ENCODE measurements at regions not wholly inside any gene's neighbourhood (a gene's known extent, or its start where the extent isn't known, plus 50 kb on each side); places are given as distances from the start of the nearest gene placed in this dataset.
"Not testable (repeated sequence)": the region's sequence is repeated elsewhere in the genome, so short reads cannot be mapped to it uniquely, and the experiment has no call there.

- ATAC-seq (ENCODE audit: insufficient read depth, low FRiP score), result no peak
- Histone ChIP-seq H3K27ac (ENCODE audit: low read depth in 1 of 2, low read length in 1 of 2) (no peak overlapping the region), H3K4me1 (ENCODE audit: control insufficient read depth in 5 of 5, insufficient read depth in 5 of 5, low read length in 5 of 5) (peaks cover 0 to 21% (median 6%) of the 10 kb centered on the region in 5 donors), H3K9me3 (ENCODE audit: control insufficient read depth in 4 of 4, insufficient read depth in 3 of 4, low read length in 3 of 4) (peaks cover 0 to 5% (median 0%) of the 10 kb centered on the region in 4 donors), H3K4me3 (no peak overlapping the region), H3K27me3 (ENCODE audit: control insufficient read depth in 3 of 3, insufficient read depth in 3 of 3, low read length in 2 of 3) (peaks cover 9 to 82% (median 52%) of the 10 kb centered on the region in 3 donors), H3K36me3 (ENCODE audit: control insufficient read depth in 4 of 4, insufficient read depth in 4 of 4, low read length in 4 of 4) (no peaks in the 10 kb centered on the region), H3K9ac (ENCODE audit: insufficient read depth in 1 of 2, low read length in 2 of 2) (no peak overlapping the region)
- DNase-seq, result no peak
- TF ChIP-seq, protein P1, sequence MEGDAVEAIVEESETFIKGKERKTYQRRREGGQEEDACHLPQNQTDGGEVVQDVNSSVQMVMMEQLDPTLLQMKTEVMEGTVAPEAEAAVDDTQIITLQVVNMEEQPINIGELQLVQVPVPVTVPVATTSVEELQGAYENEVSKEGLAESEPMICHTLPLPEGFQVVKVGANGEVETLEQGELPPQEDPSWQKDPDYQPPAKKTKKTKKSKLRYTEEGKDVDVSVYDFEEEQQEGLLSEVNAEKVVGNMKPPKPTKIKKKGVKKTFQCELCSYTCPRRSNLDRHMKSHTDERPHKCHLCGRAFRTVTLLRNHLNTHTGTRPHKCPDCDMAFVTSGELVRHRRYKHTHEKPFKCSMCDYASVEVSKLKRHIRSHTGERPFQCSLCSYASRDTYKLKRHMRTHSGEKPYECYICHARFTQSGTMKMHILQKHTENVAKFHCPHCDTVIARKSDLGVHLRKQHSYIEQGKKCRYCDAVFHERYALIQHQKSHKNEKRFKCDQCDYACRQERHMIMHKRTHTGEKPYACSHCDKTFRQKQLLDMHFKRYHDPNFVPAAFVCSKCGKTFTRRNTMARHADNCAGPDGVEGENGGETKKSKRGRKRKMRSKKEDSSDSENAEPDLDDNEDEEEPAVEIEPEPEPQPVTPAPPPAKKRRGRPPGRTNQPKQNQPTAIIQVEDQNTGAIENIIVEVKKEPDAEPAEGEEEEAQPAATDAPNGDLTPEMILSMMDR (IDR thresholded peaks at IDR 0.05; ENCODE audit: control extremely low read depth, extremely low read depth), result no peak
- WGBS, 2 donors, result 80 to 89% methylated on average over 8 of the region's 8 CpGs
Measured at GRCh38 chr7:155384751-155385150, 73.2 kb upstream of the EN2 start.

DNA sequence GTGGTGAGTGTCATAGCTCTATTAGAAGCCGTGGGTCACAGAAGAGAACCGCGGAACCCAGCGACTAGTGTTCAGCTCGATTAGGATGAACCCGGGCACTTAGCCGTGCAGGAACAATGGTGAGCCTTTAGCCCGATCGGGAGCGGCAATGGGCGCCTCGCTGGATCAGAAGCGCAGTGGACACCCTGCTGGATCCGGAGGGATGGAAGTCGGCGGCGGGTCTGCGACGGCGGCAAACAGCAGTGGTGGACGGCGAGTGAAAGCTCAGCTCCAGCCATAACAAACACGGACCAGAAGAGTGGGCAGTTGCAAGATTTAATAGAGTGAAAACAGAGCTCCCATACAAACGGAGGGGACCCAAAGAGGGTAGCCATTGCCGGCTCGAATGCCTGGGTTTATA is 72.7 kb upstream of the EN2 start:
- DNase-seq; H3K4me3 ChIP-seq; H3K9me3 ChIP-seq (ENCODE audit: control insufficient read depth in 4 of 4, insufficient read depth in 3 of 4, low read length in 3 of 4); ATAC-seq (ENCODE audit: insufficient read depth, low FRiP score); H3K9ac ChIP-seq (ENCODE audit: insufficient read depth in 1 of 2, low read length in 2 of 2); H3K36me3 ChIP-seq (ENCODE audit: control insufficient read depth in 4 of 4, insufficient read depth in 4 of 4, low read length in 4 of 4); H3K27ac ChIP-seq (ENCODE audit: low read depth in 1 of 2, low read length in 1 of 2): not testable (repeated sequence)
- H3K4me1 ChIP-seq (ENCODE audit: control insufficient read depth in 5 of 5, insufficient read depth in 5 of 5, low read length in 5 of 5), result peaks cover 0 to 21% (median 6%) of the 10 kb centered on the region in 5 donors
- WGBS, 2 donors, result 83 to 87% methylated on average over 26 of the region's 26 CpGs
- peaks cover 10 to 80% (median 47%) of the 10 kb centered on the region in 3 donors for H3K27me3 ChIP-seq (ENCODE audit: control insufficient read depth in 3 of 3, insufficient read depth in 3 of 3, low read length in 2 of 3)

DNA sequence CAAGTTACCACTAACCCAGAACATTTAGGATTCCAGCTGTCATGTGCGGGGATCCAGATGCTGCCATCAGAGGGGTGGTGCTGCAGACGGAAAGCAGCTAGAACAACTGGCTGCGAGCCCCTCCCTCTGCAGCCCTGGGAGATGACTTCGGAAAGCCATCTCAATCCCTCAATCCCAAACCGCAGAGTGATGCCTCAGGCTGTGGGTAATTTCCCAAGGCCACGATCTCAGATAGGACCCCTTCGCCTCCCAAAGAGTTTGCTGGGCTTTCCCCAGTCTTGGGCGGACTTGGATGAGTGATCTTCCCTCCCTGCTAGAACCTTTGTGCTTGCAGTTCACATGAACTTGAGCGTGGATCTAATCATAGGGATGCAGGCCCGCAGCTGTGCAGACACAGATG is 71.3 kb upstream of the EN2 start:
- no peak overlapping the region for H3K9ac ChIP-seq (ENCODE audit: insufficient read depth in 1 of 2, low read length in 2 of 2)
- no peak overlapping the region for H3K27ac ChIP-seq (ENCODE audit: low read depth in 1 of 2, low read length in 1 of 2)
- ATAC-seq (ENCODE audit: insufficient read depth, low FRiP score), result no peak
- no peak overlapping the region for H3K4me3 ChIP-seq
- DNase-seq, result no peak
- peaks cover 10 to 74% (median 34%) of the 10 kb centered on the region in 3 donors for H3K27me3 ChIP-seq (ENCODE audit: control insufficient read depth in 3 of 3, insufficient read depth in 3 of 3, low read length in 2 of 3)
- H3K4me1 ChIP-seq (ENCODE audit: control insufficient read depth in 5 of 5, insufficient read depth in 5 of 5, low read length in 5 of 5), result peaks cover 0 to 7% (median 6%) of the 10 kb centered on the region in 5 donors
- no peaks in the 10 kb centered on the region for H3K36me3 ChIP-seq (ENCODE audit: control insufficient read depth in 4 of 4, insufficient read depth in 4 of 4, low read length in 4 of 4)
- TF ChIP-seq, protein P1 (IDR thresholded peaks at IDR 0.05; ENCODE audit: control extremely low read depth, extremely low read depth), result no peak
- peaks cover 0 to 5% (median 0%) of the 10 kb centered on the region in 4 donors for H3K9me3 ChIP-seq (ENCODE audit: control insufficient read depth in 4 of 4, insufficient read depth in 3 of 4, low read length in 3 of 4)
- 53 to 72% methylated on average over 10 of the region's 10 CpGs for WGBS, 2 donors

- Histone ChIP-seq H3K4me3 (no peak overlapping the region), H3K9me3 (ENCODE audit: control insufficient read depth in 4 of 4, insufficient read depth in 3 of 4, low read length in 3 of 4) (peaks cover 0 to 3% (median 0%) of the 10 kb centered on the region in 4 donors), H3K27me3 (ENCODE audit: control insufficient read depth in 3 of 3, insufficient read depth in 3 of 3, low read length in 2 of 3) (peaks cover 10 to 74% (median 30%) of the 10 kb centered on the region in 3 donors), H3K9ac (ENCODE audit: insufficient read depth in 1 of 2, low read length in 2 of 2) (no peak overlapping the region), H3K36me3 (ENCODE audit: control insufficient read depth in 4 of 4, insufficient read depth in 4 of 4, low read length in 4 of 4) (no peaks in the 10 kb centered on the region), H3K4me1 (ENCODE audit: control insufficient read depth in 5 of 5, insufficient read depth in 5 of 5, low read length in 5 of 5) (peaks cover 0 to 2% (median 1%) of the 10 kb centered on the region in 5 donors), H3K27ac (ENCODE audit: low read depth in 1 of 2, low read length in 1 of 2) (no peak overlapping the region)
- 44 to 52% methylated on average over 16 of the region's 16 CpGs for WGBS, 2 donors
- TF ChIP-seq, protein P1 (IDR thresholded peaks at IDR 0.05; ENCODE audit: control extremely low read depth, extremely low read depth), result no peak
- DNase-seq (no peak), ATAC-seq (ENCODE audit: insufficient read depth, low FRiP score) (no peak)
Measured at GRCh38 chr7:155387066-155387620, 70.8 kb upstream of the EN2 start.

All from lung (tissue), 11 donors.